ENCODE measurements at regions not wholly inside any gene's neighbourhood (a gene's known extent, or its start where the extent isn't known, plus 50 kb on each side); places are given as distances from the start of the nearest gene placed in this dataset.

DNA sequence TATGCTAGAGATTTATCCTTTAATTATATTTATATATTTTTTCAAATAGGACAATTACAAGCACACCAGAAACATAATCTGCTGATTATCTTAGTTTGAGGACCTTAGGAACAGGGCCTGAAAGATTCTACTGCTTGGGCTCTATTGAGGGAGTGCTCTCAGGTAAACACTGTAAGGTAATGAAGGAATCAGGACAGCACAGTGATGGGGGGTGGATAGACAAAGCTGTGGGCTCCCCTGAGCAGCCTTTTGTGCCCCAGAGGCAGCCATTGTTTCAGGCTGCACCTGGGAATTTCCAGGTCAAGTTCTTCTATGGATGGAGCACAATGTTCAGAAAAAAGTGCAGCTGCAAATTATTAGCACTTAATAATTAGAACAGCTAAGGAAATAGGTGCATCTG, 848.0 kb upstream of the CADM2 start:
- Mint-ChIP-seq H3K36me3 (no peaks in the 10 kb centered on the region), H3K4me3 (no peak overlapping the region), H3K9me3 (peaks cover 9 to 28% (median 13%) of the 10 kb centered on the region in 3 donors), H3K4me1 (no peaks in the 10 kb centered on the region), H3K27me3 (no peaks in the 10 kb centered on the region), H3K27ac (no peak overlapping the region)
- DNase-seq (no peak), ATAC-seq (replicated peaks in 1 of 4) (no peak)
- ChIA-PET POLR2A (no interaction called here), CTCF (no interaction called here)
- H3K27ac ChIP-seq (ENCODE audit: low read length), result no peak overlapping the region
- no peaks in the 10 kb centered on the region for H3K27me3 ChIP-seq (replicated peaks in 1 of 2; ENCODE audit: control insufficient read depth in 2 of 2, extremely low read depth in 1 of 2, insufficient read depth in 2 of 2, low read length in 1 of 2)
- no peaks in the 10 kb centered on the region for H3K4me1 ChIP-seq (ENCODE audit: control insufficient read depth in 1 of 2, extremely low read depth in 1 of 2, insufficient read depth in 2 of 2, low read length in 2 of 2)
- no peaks in the 10 kb centered on the region for H3K36me3 ChIP-seq (ENCODE audit: control insufficient read depth in 2 of 2, extremely low read depth in 1 of 2, insufficient read depth in 1 of 2, low read length in 1 of 2)
- H3K4me3 ChIP-seq (ENCODE audit: control insufficient read depth in 1 of 2, extremely low read depth in 1 of 2, low read length in 1 of 2), result no peak overlapping the region
- H3K9me3 ChIP-seq, result no peaks in the 10 kb centered on the region

DNA sequence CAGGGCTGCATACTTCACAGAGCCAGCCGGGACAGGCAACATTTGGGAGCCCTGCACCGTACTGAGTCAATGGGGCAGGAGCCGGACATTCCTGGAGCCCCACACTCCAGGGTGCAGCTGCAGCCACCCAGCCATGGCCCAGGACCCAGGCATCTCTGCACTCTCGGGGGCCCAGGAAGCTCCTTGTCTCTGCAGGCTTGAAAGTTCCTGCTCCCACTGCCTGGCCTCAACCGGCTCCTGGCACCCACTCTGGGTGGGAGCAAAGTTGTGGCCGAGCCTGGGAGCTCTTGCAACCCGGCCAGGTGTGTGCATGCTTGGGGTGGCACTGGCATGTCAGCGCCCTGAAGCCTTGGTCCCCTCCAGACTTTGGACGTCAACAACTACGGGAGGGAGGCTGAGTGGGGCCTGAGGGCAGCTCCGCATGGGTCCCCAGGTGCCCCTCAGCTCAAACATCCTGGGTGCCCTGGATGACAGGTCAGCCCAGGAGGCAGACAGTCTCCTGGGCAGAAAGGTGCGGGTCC, 833.5 kb upstream of the CADM2 start:
- Mint-ChIP-seq H3K27me3 (no peaks in the 10 kb centered on the region), H3K4me3 (no peak overlapping the region), H3K36me3 (no peaks in the 10 kb centered on the region), H3K9me3 (peaks cover 4 to 16% (median 9%) of the 10 kb centered on the region in 3 donors), H3K4me1 (no peaks in the 10 kb centered on the region), H3K27ac (no peak overlapping the region)
- no peaks in the 10 kb centered on the region for H3K27me3 ChIP-seq (replicated peaks in 1 of 2; ENCODE audit: control insufficient read depth in 2 of 2, extremely low read depth in 1 of 2, insufficient read depth in 2 of 2, low read length in 1 of 2)
- H3K4me3 ChIP-seq (ENCODE audit: control insufficient read depth in 1 of 2, extremely low read depth in 1 of 2, low read length in 1 of 2), result no peak overlapping the region
- DNase-seq, result no peak
- 89% methylated on average over 12 of the region's 12 CpGs for WGBS (ENCODE audit: insufficient coverage)
- CTCF ChIA-PET, result no interaction called here
- H3K4me1 ChIP-seq (ENCODE audit: control insufficient read depth in 1 of 2, extremely low read depth in 1 of 2, insufficient read depth in 2 of 2, low read length in 2 of 2), result no peaks in the 10 kb centered on the region
- H3K9me3 ChIP-seq, result peaks cover 6% of the 10 kb centered on the region
- POLR2A ChIA-PET, result no interaction called here
- no peak for ATAC-seq (replicated peaks in 1 of 4)
- no peaks in the 10 kb centered on the region for H3K36me3 ChIP-seq (ENCODE audit: control insufficient read depth in 2 of 2, extremely low read depth in 1 of 2, insufficient read depth in 1 of 2, low read length in 1 of 2)
- no peak overlapping the region for H3K27ac ChIP-seq (ENCODE audit: low read length)

DNA sequence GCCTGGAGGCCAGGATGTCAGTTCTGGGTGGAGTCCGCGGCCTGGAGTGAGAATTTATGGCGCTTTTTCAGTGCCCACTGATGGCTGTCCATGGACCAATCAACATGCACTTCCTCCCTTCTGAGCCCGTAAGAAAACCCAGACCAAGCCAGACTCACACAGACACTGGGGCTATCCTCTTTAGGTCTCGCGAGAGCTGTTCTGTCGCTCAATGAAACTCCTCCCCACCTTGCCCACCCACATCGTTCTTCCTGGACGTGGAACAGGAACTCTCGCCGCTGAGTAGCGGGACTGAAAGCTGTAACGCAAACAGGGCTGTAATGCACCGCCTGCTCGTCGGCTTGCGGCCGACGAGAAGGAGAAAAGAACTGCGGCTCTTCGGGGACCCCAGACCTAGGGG, 833.0 kb upstream of the CADM2 start:
- no peak overlapping the region for H3K27ac ChIP-seq (ENCODE audit: low read length)
- ATAC-seq (replicated peaks in 1 of 4) (no peak), DNase-seq (no peak)
- no peaks in the 10 kb centered on the region for H3K4me1 ChIP-seq (ENCODE audit: control insufficient read depth in 1 of 2, extremely low read depth in 1 of 2, insufficient read depth in 2 of 2, low read length in 2 of 2)
- Mint-ChIP-seq H3K36me3 (no peaks in the 10 kb centered on the region), H3K27me3 (no peaks in the 10 kb centered on the region), H3K9me3 (peaks cover 4 to 16% (median 9%) of the 10 kb centered on the region in 3 donors), H3K4me3 (no peak overlapping the region), H3K27ac (no peak overlapping the region), H3K4me1 (no peaks in the 10 kb centered on the region)
- POLR2A ChIA-PET, result no interaction called here
- WGBS (ENCODE audit: insufficient coverage), result 93% methylated on average over 18 of the region's 21 CpGs
- H3K4me3 ChIP-seq (ENCODE audit: control insufficient read depth in 1 of 2, extremely low read depth in 1 of 2, low read length in 1 of 2), result no peak overlapping the region
- no peaks in the 10 kb centered on the region for H3K27me3 ChIP-seq (replicated peaks in 1 of 2; ENCODE audit: control insufficient read depth in 2 of 2, extremely low read depth in 1 of 2, insufficient read depth in 2 of 2, low read length in 1 of 2)
- no peaks in the 10 kb centered on the region for H3K36me3 ChIP-seq (ENCODE audit: control insufficient read depth in 2 of 2, extremely low read depth in 1 of 2, insufficient read depth in 1 of 2, low read length in 1 of 2)
- peaks cover 6% of the 10 kb centered on the region for H3K9me3 ChIP-seq
- CTCF ChIA-PET, result interaction anchor here in 1 of 2 donors (0.5 kb wide), 1 partner anchor 9 kb away, joined by 4 read pairs; no protein-coding TSS in a partner anchor

DNA sequence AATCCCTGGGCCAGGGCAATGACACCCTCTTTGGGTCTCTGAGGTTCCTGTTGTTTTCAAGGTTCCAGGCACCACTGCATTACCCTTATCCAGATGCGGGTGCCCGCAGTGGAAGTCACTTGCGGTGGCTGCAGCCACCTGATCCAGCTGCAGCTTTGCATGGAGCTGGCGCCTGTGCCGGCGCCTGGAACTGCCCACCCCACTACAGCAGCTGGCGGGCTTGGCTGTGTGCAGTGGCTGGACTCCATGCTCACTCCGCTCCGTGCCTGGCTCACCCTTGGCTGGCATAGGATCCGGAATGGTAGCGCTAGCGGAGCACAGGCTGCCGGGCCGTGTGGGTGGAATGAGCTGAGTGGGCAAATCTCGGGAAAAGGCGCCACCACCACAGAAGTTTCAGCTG, 832.6 kb upstream of the CADM2 start:
- Mint-ChIP-seq H3K4me3 (no peak overlapping the region), H3K27me3 (no peaks in the 10 kb centered on the region), H3K9me3 (peaks cover 4 to 16% (median 9%) of the 10 kb centered on the region in 3 donors), H3K27ac (no peak overlapping the region), H3K36me3 (no peaks in the 10 kb centered on the region), H3K4me1 (no peaks in the 10 kb centered on the region)
- H3K9me3 ChIP-seq, result peaks cover 6% of the 10 kb centered on the region
- 90% methylated on average over 2 of the region's 16 CpGs for WGBS (ENCODE audit: insufficient coverage)
- no peak overlapping the region for H3K27ac ChIP-seq (ENCODE audit: low read length)
- no peaks in the 10 kb centered on the region for H3K36me3 ChIP-seq (ENCODE audit: control insufficient read depth in 2 of 2, extremely low read depth in 1 of 2, insufficient read depth in 1 of 2, low read length in 1 of 2)
- ChIA-PET POLR2A (no interaction called here), CTCF (interaction anchor here in 1 of 2 donors (0.5 kb wide), 1 partner anchor 9 kb away, joined by 4 read pairs; no protein-coding TSS in a partner anchor)
- no peak for DNase-seq
- no peak for ATAC-seq (replicated peaks in 1 of 4)
- no peaks in the 10 kb centered on the region for H3K27me3 ChIP-seq (replicated peaks in 1 of 2; ENCODE audit: control insufficient read depth in 2 of 2, extremely low read depth in 1 of 2, insufficient read depth in 2 of 2, low read length in 1 of 2)
- H3K4me1 ChIP-seq (ENCODE audit: control insufficient read depth in 1 of 2, extremely low read depth in 1 of 2, insufficient read depth in 2 of 2, low read length in 2 of 2), result no peaks in the 10 kb centered on the region
- H3K4me3 ChIP-seq (ENCODE audit: control insufficient read depth in 1 of 2, extremely low read depth in 1 of 2, low read length in 1 of 2), result no peak overlapping the region

DNA sequence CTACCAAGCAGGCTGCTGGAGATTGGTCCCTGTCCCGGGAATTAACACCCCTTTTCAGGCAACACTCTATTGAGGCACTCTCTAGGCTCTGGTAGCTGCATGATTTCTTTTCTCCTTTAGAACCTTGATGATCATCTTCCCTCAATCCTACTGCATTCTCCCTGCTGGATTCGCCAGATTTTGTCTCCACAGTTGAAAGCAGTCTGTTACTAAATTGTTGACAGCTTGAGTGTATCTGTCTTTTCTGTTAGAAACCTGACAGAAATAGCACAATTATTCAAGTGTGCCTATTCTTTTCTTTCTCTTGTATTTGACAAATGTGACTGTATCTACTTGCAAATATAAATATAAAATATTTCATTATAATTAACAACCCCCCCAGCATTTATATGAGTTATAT, 830.8 kb upstream of the CADM2 start:
- Mint-ChIP-seq H3K4me3 (no peak overlapping the region), H3K4me1 (no peaks in the 10 kb centered on the region), H3K27me3 (no peaks in the 10 kb centered on the region), H3K36me3 (no peaks in the 10 kb centered on the region), H3K27ac (no peak overlapping the region), H3K9me3 (peaks cover 4 to 14% (median 9%) of the 10 kb centered on the region in 3 donors)
- ATAC-seq (replicated peaks in 1 of 4) (no peak), DNase-seq (no peak)
- no peaks in the 10 kb centered on the region for H3K4me1 ChIP-seq (ENCODE audit: control insufficient read depth in 1 of 2, extremely low read depth in 1 of 2, insufficient read depth in 2 of 2, low read length in 2 of 2)
- 100% methylated on average over 1 of the region's 2 CpGs for WGBS (ENCODE audit: insufficient coverage)
- no peak overlapping the region for H3K4me3 ChIP-seq (ENCODE audit: control insufficient read depth in 1 of 2, extremely low read depth in 1 of 2, low read length in 1 of 2)
- H3K27me3 ChIP-seq (replicated peaks in 1 of 2; ENCODE audit: control insufficient read depth in 2 of 2, extremely low read depth in 1 of 2, insufficient read depth in 2 of 2, low read length in 1 of 2), result no peaks in the 10 kb centered on the region
- H3K36me3 ChIP-seq (ENCODE audit: control insufficient read depth in 2 of 2, extremely low read depth in 1 of 2, insufficient read depth in 1 of 2, low read length in 1 of 2), result no peaks in the 10 kb centered on the region
- POLR2A ChIA-PET, result no interaction called here
- H3K27ac ChIP-seq (ENCODE audit: low read length), result no peak overlapping the region
- peaks cover 6% of the 10 kb centered on the region for H3K9me3 ChIP-seq
- CTCF ChIA-PET, result no interaction called here

DNA sequence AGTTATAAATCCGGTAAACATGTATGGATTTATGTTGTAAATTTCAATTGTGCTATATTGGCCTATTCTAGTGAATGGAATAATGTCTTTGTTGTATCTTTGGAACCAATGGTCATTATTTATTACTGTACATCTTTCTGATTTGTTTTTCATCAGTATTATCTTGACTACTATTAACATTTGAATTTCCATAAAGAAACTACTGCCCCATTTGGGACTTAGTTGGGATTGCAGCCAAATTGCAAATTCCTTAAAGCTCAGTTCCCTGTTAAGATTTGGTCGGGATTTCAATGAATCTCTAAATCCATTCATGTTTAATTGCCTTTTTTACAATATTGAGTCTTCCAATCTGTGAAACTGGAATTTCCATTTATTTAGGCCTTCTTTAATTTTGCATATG, 822.4 kb upstream of the CADM2 start:
- Mint-ChIP-seq H3K27me3 (no peaks in the 10 kb centered on the region), H3K36me3 (no peaks in the 10 kb centered on the region), H3K27ac (no peak overlapping the region), H3K4me1 (no peaks in the 10 kb centered on the region), H3K4me3 (no peak overlapping the region), H3K9me3 (peaks cover 8 to 13% (median 9%) of the 10 kb centered on the region in 3 donors)
- Histone ChIP-seq H3K36me3 (ENCODE audit: control insufficient read depth in 2 of 2, extremely low read depth in 1 of 2, insufficient read depth in 1 of 2, low read length in 1 of 2) (no peaks in the 10 kb centered on the region), H3K27ac (ENCODE audit: low read length) (no peak overlapping the region), H3K9me3 (peaks cover 3% of the 10 kb centered on the region), H3K4me3 (ENCODE audit: control insufficient read depth in 1 of 2, extremely low read depth in 1 of 2, low read length in 1 of 2) (no peak overlapping the region), H3K27me3 (replicated peaks in 1 of 2; ENCODE audit: control insufficient read depth in 2 of 2, extremely low read depth in 1 of 2, insufficient read depth in 2 of 2, low read length in 1 of 2) (no peaks in the 10 kb centered on the region), H3K4me1 (ENCODE audit: control insufficient read depth in 1 of 2, extremely low read depth in 1 of 2, insufficient read depth in 2 of 2, low read length in 2 of 2) (no peaks in the 10 kb centered on the region)
- no peak for DNase-seq
- ATAC-seq (replicated peaks in 1 of 4), result no peak
- no CpG with 5 or more reads among the region's 2 CpGs for WGBS (ENCODE audit: insufficient coverage)
- ChIA-PET POLR2A (no interaction called here), CTCF (interaction anchor here in 1 of 2 donors (0.6 kb wide), 1 partner anchor 30 kb away, joined by 4 read pairs; no protein-coding TSS in a partner anchor)

DNA sequence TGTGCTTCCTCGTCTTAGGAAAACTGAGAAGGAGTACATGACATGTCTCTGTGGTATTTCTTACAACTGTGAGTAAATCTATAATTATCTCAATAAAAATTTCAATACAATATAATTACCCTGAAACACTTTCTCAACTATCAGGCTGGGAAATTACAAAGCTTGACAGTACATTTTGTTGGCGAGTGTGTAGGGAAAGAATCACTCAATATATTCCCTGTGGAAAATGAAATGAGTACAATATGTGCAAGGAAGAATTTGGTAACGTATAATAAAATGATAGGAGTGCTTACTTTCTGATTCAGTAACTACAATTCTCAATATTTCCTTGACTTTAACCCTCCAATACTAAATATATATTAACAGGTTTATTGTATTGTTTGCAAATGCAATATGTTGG, 818.2 kb upstream of the CADM2 start:
- Histone ChIP-seq H3K4me1 (ENCODE audit: control insufficient read depth in 1 of 2, extremely low read depth in 1 of 2, insufficient read depth in 2 of 2, low read length in 2 of 2) (no peaks in the 10 kb centered on the region), H3K4me3 (ENCODE audit: control insufficient read depth in 1 of 2, extremely low read depth in 1 of 2, low read length in 1 of 2) (no peak overlapping the region), H3K27me3 (replicated peaks in 1 of 2; ENCODE audit: control insufficient read depth in 2 of 2, extremely low read depth in 1 of 2, insufficient read depth in 2 of 2, low read length in 1 of 2) (no peaks in the 10 kb centered on the region), H3K27ac (ENCODE audit: low read length) (no peak overlapping the region), H3K36me3 (ENCODE audit: control insufficient read depth in 2 of 2, extremely low read depth in 1 of 2, insufficient read depth in 1 of 2, low read length in 1 of 2) (no peaks in the 10 kb centered on the region), H3K9me3 (peaks cover 3% of the 10 kb centered on the region)
- H3K36me3 Mint-ChIP-seq, result no peaks in the 10 kb centered on the region
- DNase-seq, result no peak
- H3K27ac Mint-ChIP-seq, result no peak overlapping the region
- no peaks in the 10 kb centered on the region for H3K4me1 Mint-ChIP-seq
- no peaks in the 10 kb centered on the region for H3K27me3 Mint-ChIP-seq
- no peak overlapping the region for H3K4me3 Mint-ChIP-seq
- ChIA-PET POLR2A (no interaction called here), CTCF (no interaction called here)
- ATAC-seq (replicated peaks in 1 of 4), result no peak
- H3K9me3 Mint-ChIP-seq, result peaks cover 7 to 13% (median 12%) of the 10 kb centered on the region in 3 donors
- no CpG with 5 or more reads among the region's 3 CpGs for WGBS (ENCODE audit: insufficient coverage)
